Cardiac fibroblast (primary cell): ENCODE measurements at regions not wholly inside any gene's neighbourhood (a gene's known extent, or its start where the extent isn't known, plus 50 kb on each side); places are given as distances from the start of the nearest gene placed in this dataset.

Source experiments
- DNase-seq, 2 donors: peaks; one replicate each; pipeline versions ENCODE4 v3.0.0 to v3.0.0-alpha.2; 2010; ENCODE audit warnings: low read depth in 2 of 2
- H3K4me3 ChIP-seq, 2 donors: replicated peaks in 1 of 2; 1 replicate in 1 of 2; 2 replicates in 1 of 2; pipeline ENCODE4 v1.5.1; 2011; ENCODE audit warnings: low read depth in 2 of 2, low read length in 2 of 2, mild to moderate bottlenecking in 2 of 2, moderate library complexity in 1 of 2
- TF ChIP-seq, protein P1 (sequence below): IDR thresholded peaks from one replicate; pipeline ENCODE4 v1.5.1; 2011; ENCODE audit warnings: low read depth, mild to moderate bottlenecking, low read length, inconsistent platforms

DNA sequence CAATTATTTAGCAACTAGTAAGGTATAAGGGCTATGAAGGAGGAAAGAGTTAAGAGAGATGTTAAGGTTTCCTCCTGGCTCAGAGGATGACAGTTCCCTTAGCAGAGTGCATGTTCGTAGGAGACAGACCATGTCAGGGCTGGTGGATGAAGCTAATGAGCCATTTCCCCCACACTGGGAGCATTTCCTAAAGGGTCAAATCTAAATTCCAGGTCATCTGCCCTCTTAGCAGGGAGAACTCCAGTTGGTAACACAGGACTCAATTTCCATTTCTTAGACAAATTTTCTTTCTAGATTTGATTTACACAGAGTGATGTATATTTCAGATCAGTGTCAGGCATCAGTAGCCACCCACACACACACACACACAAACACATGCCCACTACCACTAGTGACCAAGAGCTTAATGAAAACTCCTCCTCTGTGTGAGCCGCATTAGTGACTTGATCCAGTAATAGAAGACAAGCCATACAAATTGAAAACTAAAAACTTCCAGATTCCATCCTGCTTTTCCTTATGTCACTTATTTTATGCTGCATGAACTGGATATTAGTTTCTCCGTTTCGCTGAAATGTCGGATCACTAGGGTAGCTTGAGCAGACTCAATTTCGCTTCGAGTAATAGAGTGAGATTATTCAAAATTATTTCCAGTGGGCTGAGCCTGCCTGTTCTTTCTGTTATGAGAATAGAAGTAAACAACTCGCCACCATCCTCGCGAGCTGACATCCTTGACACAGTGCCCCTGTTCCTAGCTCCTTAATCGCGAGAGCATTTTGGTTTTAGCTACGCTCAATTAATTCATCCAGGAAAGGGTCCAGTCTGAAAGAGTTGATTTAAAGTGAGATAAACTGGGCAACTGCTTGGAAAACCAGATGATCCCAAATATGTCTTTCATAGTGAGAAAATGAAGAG, 582.6 kb downstream of the SOX6 start:
- TF ChIP-seq, protein P1, sequence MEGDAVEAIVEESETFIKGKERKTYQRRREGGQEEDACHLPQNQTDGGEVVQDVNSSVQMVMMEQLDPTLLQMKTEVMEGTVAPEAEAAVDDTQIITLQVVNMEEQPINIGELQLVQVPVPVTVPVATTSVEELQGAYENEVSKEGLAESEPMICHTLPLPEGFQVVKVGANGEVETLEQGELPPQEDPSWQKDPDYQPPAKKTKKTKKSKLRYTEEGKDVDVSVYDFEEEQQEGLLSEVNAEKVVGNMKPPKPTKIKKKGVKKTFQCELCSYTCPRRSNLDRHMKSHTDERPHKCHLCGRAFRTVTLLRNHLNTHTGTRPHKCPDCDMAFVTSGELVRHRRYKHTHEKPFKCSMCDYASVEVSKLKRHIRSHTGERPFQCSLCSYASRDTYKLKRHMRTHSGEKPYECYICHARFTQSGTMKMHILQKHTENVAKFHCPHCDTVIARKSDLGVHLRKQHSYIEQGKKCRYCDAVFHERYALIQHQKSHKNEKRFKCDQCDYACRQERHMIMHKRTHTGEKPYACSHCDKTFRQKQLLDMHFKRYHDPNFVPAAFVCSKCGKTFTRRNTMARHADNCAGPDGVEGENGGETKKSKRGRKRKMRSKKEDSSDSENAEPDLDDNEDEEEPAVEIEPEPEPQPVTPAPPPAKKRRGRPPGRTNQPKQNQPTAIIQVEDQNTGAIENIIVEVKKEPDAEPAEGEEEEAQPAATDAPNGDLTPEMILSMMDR: no peak

GRCh38 chr11:15774388-15774939, 581.9 kb downstream of the SOX6 start:
- TF ChIP-seq, protein P1: no peak
- DNase-seq: no peak
- H3K4me3 ChIP-seq: no peak overlapping the region

More for the DNA sequence above, 582.6 kb downstream of the SOX6 start:
- no peak for DNase-seq
- H3K4me3 ChIP-seq: no peak overlapping the region

DNA sequence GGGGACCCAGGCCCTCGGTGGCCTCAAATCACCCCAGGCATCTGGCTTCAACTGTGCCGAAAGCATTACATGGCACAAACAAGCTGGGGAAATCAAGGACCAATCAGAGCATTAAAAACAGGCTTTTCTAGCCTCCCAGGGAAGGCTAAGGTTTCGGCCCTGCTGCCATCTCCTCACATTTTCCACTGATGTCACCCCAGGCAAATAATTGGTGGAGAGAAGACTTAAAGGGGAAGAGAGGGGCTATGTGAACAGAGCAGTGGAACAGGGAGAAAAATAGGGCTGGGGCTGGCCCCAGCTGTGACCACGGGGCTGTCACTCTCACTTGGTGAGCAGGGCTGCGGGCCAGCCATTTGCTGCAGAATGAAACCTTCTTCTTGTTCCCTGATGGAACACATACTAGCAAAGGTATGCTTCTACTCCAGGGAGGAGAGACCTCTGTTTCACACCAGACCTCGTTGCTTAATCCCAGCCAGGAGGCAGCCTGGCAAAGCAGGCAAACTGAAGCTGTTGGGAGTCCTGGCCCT, 581.3 kb downstream of the SOX6 start:
- TF ChIP-seq, protein P1: no peak
- peak; percentile 9 to 11 for DNase-seq
- no peak overlapping the region for H3K4me3 ChIP-seq

- no peak overlapping the region for H3K4me3 ChIP-seq
- no peak for DNase-seq
- TF ChIP-seq, protein P1: no peak
Measured at GRCh38 chr11:15775797-15776196, 580.5 kb downstream of the SOX6 start.

DNA sequence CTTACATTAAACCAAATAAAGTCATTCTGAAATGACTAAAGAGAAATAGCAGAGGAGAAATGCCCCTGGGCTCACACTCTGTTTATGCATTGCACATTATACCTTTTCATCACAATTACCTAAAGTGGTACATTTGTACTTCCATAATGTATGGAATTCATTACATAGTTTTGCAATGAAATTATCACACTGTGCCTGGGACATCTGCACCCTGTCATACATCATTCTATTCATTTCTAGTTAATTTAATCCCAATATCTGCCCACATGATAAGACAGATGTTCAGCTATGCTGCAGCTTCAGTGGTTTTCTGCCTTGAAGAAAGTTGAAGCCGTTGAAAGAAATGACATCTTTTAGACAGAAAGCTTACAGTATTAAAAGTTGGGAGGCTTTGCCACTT, 580.0 kb downstream of the SOX6 start:
- no peak overlapping the region for H3K4me3 ChIP-seq
- DNase-seq: no peak
- TF ChIP-seq, protein P1: no peak

DNA sequence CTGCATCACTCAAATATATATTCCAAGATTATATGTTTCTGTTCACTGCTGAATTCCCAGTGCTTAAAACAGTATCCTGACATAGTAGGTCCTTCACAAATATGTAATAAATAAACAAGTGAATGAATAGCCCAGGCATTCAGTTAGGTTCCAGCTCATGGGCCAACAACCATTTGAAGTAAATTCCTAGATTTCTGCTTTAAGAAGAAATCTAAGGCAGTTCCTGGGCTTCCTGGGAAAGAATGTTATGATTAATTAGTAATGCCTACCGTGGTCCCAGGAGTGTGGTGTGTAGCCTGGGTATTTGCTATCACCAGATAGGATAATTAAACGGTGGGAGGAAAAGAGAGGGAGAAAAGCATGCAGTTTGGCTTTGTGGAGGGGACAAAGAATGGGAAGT, 576.8 kb downstream of the SOX6 start:
- TF ChIP-seq, protein P1: no peak
- DNase-seq: no peak
- no peak overlapping the region for H3K4me3 ChIP-seq
